OCI-LY3 (cell line): ENCODE measurements at regions not wholly inside any gene's neighbourhood (a gene's known extent, or its start where the extent isn't known, plus 50 kb on each side); places are given as distances from the start of the nearest gene placed in this dataset.

Experiments
- H2AFZ ChIP-seq: fragments of 200-600, 300-600 bp; shearing (Covaris generic); 2 replicates; pipeline ENCODE4 v1.6.0; 2014; ENCODE audit warnings: antibody characterized with exemption, low read depth, low read length
- H3K27ac ChIP-seq: fragments of 200-600, 300-600 bp; sonication (generic); 2 replicates; pipeline ENCODE4 v1.5.1; 2014; ENCODE audit warnings: mild to moderate bottlenecking, low read length, moderate library complexity, mixed read lengths
- H3K27me3 ChIP-seq: fragments of 200-600, 300-600 bp; sonication (generic); 2 replicates; pipeline ENCODE4 v1.6.1; 2014; ENCODE audit warnings: low read depth, low read length, mixed read lengths
- H3K36me3 ChIP-seq: fragments of 200-600, 300-600 bp; sonication (generic); replicated peaks from 2 replicates; pipeline ENCODE3; 2014; ENCODE audit warnings: low read depth, low read length, mixed read lengths
- H3K4me1 ChIP-seq: fragments of 300-600, 200-600 bp; sonication (generic); 2 replicates; pipeline ENCODE4 v1.6.1; 2014; ENCODE audit warnings: low read length, mixed read lengths
- H3K4me2 ChIP-seq: fragments of 200-600, 300-600 bp; sonication (generic); 2 replicates; pipeline ENCODE4 v1.6.1; 2014; ENCODE audit warnings: low read length, mixed read lengths
- H3K4me3 ChIP-seq: fragments of 300-600, 200-600 bp; sonication (generic); 2 replicates; pipeline ENCODE4 v1.5.1; 2014; ENCODE audit warnings: antibody characterized with exemption, mild to moderate bottlenecking, low read length, moderate library complexity
- H3K79me2 ChIP-seq: fragments of 300-600, 200-600 bp; shearing (Covaris generic); 2 replicates; pipeline ENCODE4 v1.6.1; 2014; ENCODE audit warnings: mild to moderate bottlenecking, low read length, mixed read lengths
- H3K9ac ChIP-seq: fragments of 300-600, 200-600 bp; shearing (Covaris generic); 2 replicates; pipeline ENCODE4 v1.6.0; 2014; ENCODE audit warnings: mild to moderate bottlenecking, low read length, moderate library complexity
- H3K9me3 ChIP-seq: fragments of 200-600, 300-600 bp; shearing (Covaris generic); 2 replicates; pipeline ENCODE4 v1.6.1; 2014; ENCODE audit warnings: low read length, mixed read lengths; ENCODE audit not compliant: insufficient read depth
- H4K20me1 ChIP-seq: fragments of 200-600, 300-600 bp; sonication (generic); 2 replicates; pipeline ENCODE4 v1.6.1; 2016; ENCODE audit warnings: low read length, mixed read lengths; ENCODE audit not compliant: insufficient read depth
- EZH2phosphoT487 ChIP-seq: fragments of 200-600 bp; shearing (Covaris generic); IDR thresholded peaks from 2 replicates; pipeline ENCODE4 v1.6.1; 2018; ENCODE audit warnings: antibody characterized with exemption, mixed run types, low read depth
- TF ChIP-seq, protein P1 (sequence below): fragments of 200-600, 300-600 bp; sonication (generic); IDR thresholded peaks from 2 replicates; pipeline ENCODE4 v1.5.1; 2014; ENCODE audit warnings: antibody characterized with exemption, low read length, low read depth

DNA sequence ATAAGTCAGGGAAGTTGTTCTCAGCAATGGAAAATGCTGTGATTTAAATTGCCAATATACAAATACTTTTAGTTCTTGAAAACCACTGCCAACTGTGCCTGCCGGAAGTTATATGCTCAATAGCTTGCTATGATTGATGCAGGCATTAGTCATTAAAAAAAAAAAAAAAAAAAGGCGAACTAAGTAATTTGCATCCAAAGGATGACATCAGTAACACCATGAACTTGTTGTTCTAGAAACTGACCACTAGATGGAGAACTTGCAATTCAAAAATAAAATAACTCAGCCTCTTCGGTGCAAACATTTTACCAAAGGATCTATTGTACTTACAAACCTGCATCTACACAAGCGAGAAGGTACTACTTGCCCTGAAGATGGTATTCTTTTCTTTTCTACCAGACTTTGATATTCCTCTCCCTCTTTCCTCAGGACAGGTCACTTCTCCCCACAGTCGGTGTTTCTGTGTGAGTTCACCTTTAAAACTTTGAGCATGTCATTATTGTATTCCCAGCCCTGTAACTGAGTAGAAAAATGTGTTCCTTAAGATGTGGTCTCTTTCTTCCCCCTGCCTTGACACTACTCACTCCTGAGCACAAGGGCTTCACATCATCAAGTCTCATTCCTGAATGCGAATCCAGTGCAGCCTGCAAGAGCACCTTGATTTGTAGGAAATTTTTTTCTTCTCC is 115.0 kb upstream of the VEPH1 start:
- Histone ChIP-seq H3K9ac (no peak overlapping the region), H3K79me2 (no peaks in the 10 kb centered on the region), H2AFZ (0 out of 2 replicates have a peak overlapping the region, but pooled peaks have one; percentile 9)

DNA sequence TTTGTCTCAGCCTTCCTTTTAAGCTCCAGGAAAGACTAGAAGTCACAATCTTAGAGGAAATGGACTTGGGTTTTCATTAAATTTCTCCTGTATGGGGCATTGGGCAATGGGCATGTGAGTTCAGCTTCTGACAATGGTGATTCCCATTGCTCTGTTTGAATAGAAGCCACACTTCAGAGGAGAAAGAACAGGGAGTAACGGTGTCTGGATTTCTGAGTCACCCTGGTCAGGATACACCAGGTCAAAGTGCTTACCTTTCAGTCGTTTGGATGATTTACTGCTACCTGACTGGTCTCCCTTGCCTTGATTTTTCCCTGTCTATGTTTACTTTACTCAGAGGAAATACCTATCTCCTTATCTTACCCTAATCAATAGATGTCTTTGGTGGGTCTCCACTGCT is 111.7 kb upstream of the VEPH1 start:
- no peak overlapping the region for H3K4me2 ChIP-seq
- peaks cover 8% of the 10 kb centered on the region; the same call in 1 of the 2 replicates for H3K4me1 ChIP-seq
- H3K4me3 ChIP-seq: no peak overlapping the region
- H4K20me1 ChIP-seq: no peaks in the 10 kb centered on the region
- no peak for TF ChIP-seq EZH2phosphoT487
- TF ChIP-seq, protein P1, sequence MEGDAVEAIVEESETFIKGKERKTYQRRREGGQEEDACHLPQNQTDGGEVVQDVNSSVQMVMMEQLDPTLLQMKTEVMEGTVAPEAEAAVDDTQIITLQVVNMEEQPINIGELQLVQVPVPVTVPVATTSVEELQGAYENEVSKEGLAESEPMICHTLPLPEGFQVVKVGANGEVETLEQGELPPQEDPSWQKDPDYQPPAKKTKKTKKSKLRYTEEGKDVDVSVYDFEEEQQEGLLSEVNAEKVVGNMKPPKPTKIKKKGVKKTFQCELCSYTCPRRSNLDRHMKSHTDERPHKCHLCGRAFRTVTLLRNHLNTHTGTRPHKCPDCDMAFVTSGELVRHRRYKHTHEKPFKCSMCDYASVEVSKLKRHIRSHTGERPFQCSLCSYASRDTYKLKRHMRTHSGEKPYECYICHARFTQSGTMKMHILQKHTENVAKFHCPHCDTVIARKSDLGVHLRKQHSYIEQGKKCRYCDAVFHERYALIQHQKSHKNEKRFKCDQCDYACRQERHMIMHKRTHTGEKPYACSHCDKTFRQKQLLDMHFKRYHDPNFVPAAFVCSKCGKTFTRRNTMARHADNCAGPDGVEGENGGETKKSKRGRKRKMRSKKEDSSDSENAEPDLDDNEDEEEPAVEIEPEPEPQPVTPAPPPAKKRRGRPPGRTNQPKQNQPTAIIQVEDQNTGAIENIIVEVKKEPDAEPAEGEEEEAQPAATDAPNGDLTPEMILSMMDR: no peak
- no peak overlapping the region for H3K9ac ChIP-seq
- H3K9me3 ChIP-seq: no peaks in the 10 kb centered on the region
- no peaks in the 10 kb centered on the region for H3K36me3 ChIP-seq
- peaks cover 10% of the 10 kb centered on the region for H3K27me3 ChIP-seq
- no peaks in the 10 kb centered on the region for H3K79me2 ChIP-seq
- H3K27ac ChIP-seq: no peak overlapping the region
- no peak overlapping the region for H2AFZ ChIP-seq

More for the DNA sequence above, 115.0 kb upstream of the VEPH1 start:
- Histone ChIP-seq H3K27me3 (peaks cover 12% of the 10 kb centered on the region), H3K9me3 (no peaks in the 10 kb centered on the region), H3K4me1 (0 out of 2 replicates have a peak, but pooled peaks cover 3% of the 10 kb centered on the region), H3K4me3 (0 out of 2 replicates have a peak overlapping the region, but pooled peaks have one; percentile 8), H3K27ac (no peak overlapping the region), H4K20me1 (no peaks in the 10 kb centered on the region), H3K4me2 (peak overlapping the region; percentile 48), H3K36me3 (no peaks in the 10 kb centered on the region)
- TF ChIP-seq EZH2phosphoT487: no peak
- TF ChIP-seq, protein P1: peak; percentile 73

DNA sequence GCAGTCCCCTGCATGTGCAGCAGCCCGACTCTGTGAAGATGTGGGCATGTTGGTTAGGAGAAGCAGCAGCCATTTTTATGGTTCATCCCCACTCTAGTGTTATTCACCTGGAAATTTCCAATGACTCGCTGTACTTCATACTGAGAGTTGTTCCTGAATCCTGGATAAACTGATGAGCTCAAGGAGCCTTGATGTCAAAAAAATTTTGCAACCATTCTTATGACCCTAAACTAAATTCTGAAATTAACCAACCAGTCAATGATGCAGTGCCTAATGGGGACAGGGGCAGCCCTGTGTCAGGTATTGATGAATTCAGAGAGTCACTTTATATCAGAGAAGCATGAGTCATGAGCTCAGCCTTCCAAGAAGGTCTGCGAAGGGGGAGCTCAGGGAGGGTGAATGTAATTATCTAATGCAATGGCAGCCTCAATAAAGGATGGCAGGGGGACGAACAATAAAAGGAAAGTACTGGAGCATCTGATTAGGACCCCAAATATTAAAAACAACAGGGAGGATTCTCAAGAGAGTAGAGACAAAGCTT is 108.4 kb upstream of the VEPH1 start:
- no peak overlapping the region for H3K4me3 ChIP-seq
- H2AFZ ChIP-seq: 0 out of 2 replicates have a peak overlapping the region, but pooled peaks have one; percentile 11
- no peaks in the 10 kb centered on the region for H4K20me1 ChIP-seq
- H3K9me3 ChIP-seq: no peaks in the 10 kb centered on the region
- H3K27ac ChIP-seq: no peak overlapping the region
- H3K27me3 ChIP-seq: no peaks in the 10 kb centered on the region
- TF ChIP-seq, protein P1: no peak
- no peak for TF ChIP-seq EZH2phosphoT487
- H3K79me2 ChIP-seq: no peaks in the 10 kb centered on the region
- H3K36me3 ChIP-seq: no peaks in the 10 kb centered on the region
- H3K4me1 ChIP-seq: peaks cover 5% of the 10 kb centered on the region; the same call in 1 of the 2 replicates
- no peak overlapping the region for H3K9ac ChIP-seq
- H3K4me2 ChIP-seq: no peak overlapping the region

DNA sequence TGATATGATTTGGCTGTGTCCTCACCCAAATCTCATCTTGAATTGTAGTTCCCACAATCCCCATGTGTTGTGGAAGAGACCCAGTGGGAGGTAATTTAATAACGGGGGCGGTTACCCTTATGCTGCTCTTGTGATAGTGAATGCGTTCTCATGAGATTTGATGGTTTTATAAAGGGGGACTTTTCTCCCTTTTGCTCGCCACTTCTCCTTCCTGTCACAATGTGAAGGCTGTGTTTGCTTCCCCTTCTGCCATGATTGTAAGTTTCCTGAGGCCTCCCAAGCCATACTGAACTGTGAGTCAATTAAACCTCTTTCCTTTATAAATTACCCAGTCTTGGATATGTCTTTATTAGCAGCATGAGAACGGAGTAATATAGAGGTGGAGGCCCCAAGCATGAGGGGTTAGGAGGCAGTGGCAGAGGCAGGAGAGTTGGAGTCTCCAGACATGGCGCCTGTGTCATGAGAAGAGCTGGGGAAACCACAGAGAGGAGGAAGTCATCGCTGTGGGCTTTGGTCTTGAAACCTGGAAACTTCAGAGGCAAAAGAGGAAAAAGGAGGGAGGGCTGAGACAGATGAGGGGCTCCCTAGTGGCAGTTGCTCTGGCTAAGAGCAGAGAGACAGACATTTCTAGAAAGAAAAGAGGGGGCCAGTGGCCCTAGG is 107.8 kb upstream of the VEPH1 start:
- H2AFZ ChIP-seq: 0 out of 2 replicates have a peak overlapping the region, but pooled peaks have one; percentile 11
- peaks cover 5% of the 10 kb centered on the region; the same call in 1 of the 2 replicates for H3K4me1 ChIP-seq
- H3K4me2 ChIP-seq: no peak overlapping the region
- no peaks in the 10 kb centered on the region for H3K36me3 ChIP-seq
- no peak overlapping the region for H3K4me3 ChIP-seq
- H3K9ac ChIP-seq: no peak overlapping the region
- no peak for TF ChIP-seq EZH2phosphoT487
- TF ChIP-seq, protein P1: no peak
- no peaks in the 10 kb centered on the region for H3K9me3 ChIP-seq
- no peak overlapping the region for H3K27ac ChIP-seq
- H3K79me2 ChIP-seq: no peaks in the 10 kb centered on the region
- H4K20me1 ChIP-seq: no peaks in the 10 kb centered on the region
- no peaks in the 10 kb centered on the region for H3K27me3 ChIP-seq
